ENCODE measurements at regions not wholly inside any gene's neighbourhood (a gene's known extent, or its start where the extent isn't known, plus 50 kb on each side); places are given as distances from the start of the nearest gene placed in this dataset.

- ChIA-PET CTCF (no interaction called here), POLR2A (ENCODE audit: unreplicated experiment) (no interaction called here)
- intact Hi-C loops (cut with micrococcal nuclease) (no loop called here), dilution Hi-C loops (cut with HindIII; ENCODE audit: low sequenced_read_pairs, unreplicated experiment) (no loop called here), in situ Hi-C loops (cut with MboI; ENCODE audit: low sequenced_read_pairs) (no loop called here)
- WGBS, 2 experiments (ENCODE audit: extremely low coverage in 2 of 2, insufficient read length in 1 of 2), result no CpG with 5 or more reads among the region's 1 CpG
- TF ChIP-seq POLR2A (IDR thresholded peaks at IDR 0.05; ENCODE audit: low read depth, low read length) (no peak), RAD21 (IDR thresholded peaks at IDR 0.05; ENCODE audit: low read length) (no peak), MXI1 (IDR thresholded peaks at IDR 0.05; ENCODE audit: borderline replicate concordance, low read depth, low read length) (no peak), USF2 (IDR thresholded peaks at IDR 0.05; ENCODE audit: low read depth, low read length) (no peak), RFX5 (IDR thresholded peaks at IDR 0.05; ENCODE audit: low read depth, low read length) (no peak), CHD1 (IDR thresholded peaks at IDR 0.05; ENCODE audit: low read depth, low read length) (no peak), MAZ (IDR thresholded peaks at IDR 0.05; ENCODE audit: borderline replicate concordance, low read depth, low read length) (no peak), SMC3 (IDR thresholded peaks at IDR 0.05; ENCODE audit: low read depth, low read length) (no peak), BHLHE40 (IDR thresholded peaks at IDR 0.05; ENCODE audit: low read depth, low read length) (no peak), NFE2L2 (IDR thresholded peaks at IDR 0.05; ENCODE audit: low read depth, low read length) (no peak), ELK1 (IDR thresholded peaks at IDR 0.05; ENCODE audit: borderline replicate concordance, low read depth, low read length) (no peak), CTCF (conservative IDR thresholded peaks at IDR 0.05; ENCODE audit: low read depth, low read length) (no peak), FOS (IDR thresholded peaks at IDR 0.05; ENCODE audit: low read depth, low read length) (no peak), RCOR1 (IDR thresholded peaks at IDR 0.05; ENCODE audit: insufficient replicate concordance, low read length) (no peak), CEBPB (IDR thresholded peaks at IDR 0.05; ENCODE audit: low read depth, low read length) (no peak), MAFK (IDR thresholded peaks at IDR 0.05; ENCODE audit: low read depth, low read length) (no peak)
- no peaks in the 10 kb centered on the region for H3K36me3 ChIP-seq (ENCODE audit: control insufficient read depth, insufficient read depth, low read length)
- no peak overlapping the region for H2BK120ac ChIP-seq (ENCODE audit: low read depth, low read length)
- H4K5ac ChIP-seq (ENCODE audit: low read depth, low read length), result no peak overlapping the region
- no peak overlapping the region for H3K56ac ChIP-seq (ENCODE audit: extremely low read depth, insufficient read depth, low read length)
- no peak overlapping the region for H3K9ac ChIP-seq (ENCODE audit: low read depth, low read length)
- H3K18ac ChIP-seq (ENCODE audit: low read depth, low read length), result no peak overlapping the region
- no peak overlapping the region for H2AK5ac ChIP-seq (ENCODE audit: low read depth, low read length)
- no peak overlapping the region for H2BK20ac ChIP-seq (ENCODE audit: low read depth, low read length)
- no peak overlapping the region for H3K27ac ChIP-seq (ENCODE audit: insufficient read depth, low read length)
- H3K4me1 ChIP-seq (ENCODE audit: control insufficient read depth, insufficient read depth, low read length), result no peaks in the 10 kb centered on the region
- no peak overlapping the region for H3K4me2 ChIP-seq (ENCODE audit: low read depth, low read length)
- no peak overlapping the region for H4K8ac ChIP-seq (ENCODE audit: low read depth in 2 of 2, low read length in 2 of 2)
- H3K9me1 ChIP-seq (ENCODE audit: insufficient read depth, low read length), result no peaks in the 10 kb centered on the region
- no peak overlapping the region for H2BK5ac ChIP-seq (ENCODE audit: low read depth, low read length, poor library complexity, severe bottlenecking)
- H3K4me3 ChIP-seq (ENCODE audit: insufficient read depth, low read depth, low read length), result no peak overlapping the region
- no peak overlapping the region for H2AK9ac ChIP-seq (replicated peaks; ENCODE audit: low read depth, low read length, poor library complexity)
- H3K27me3 ChIP-seq (ENCODE audit: control insufficient read depth, insufficient read depth, low read length), result peaks cover 6% of the 10 kb centered on the region
- no peak for DNase-seq
- no peak overlapping the region for H4K91ac ChIP-seq (ENCODE audit: insufficient read depth, low read depth, low read length)
- H3K23ac ChIP-seq (ENCODE audit: low read depth, low read length), result no peak overlapping the region
- no peaks in the 10 kb centered on the region for H3K9me3 ChIP-seq (ENCODE audit: control insufficient read depth, insufficient read depth, low read length)
- no peaks in the 10 kb centered on the region for H3K79me1 ChIP-seq (ENCODE audit: low read depth in 1 of 2, low read length in 2 of 2)
- BruUV-seq (replicated peaks), result no TSS peak
- H2AFZ ChIP-seq (replicated peaks; ENCODE audit: low read length, poor library complexity), result no peak overlapping the region
- H4K20me1 ChIP-seq (ENCODE audit: insufficient read depth, low read length), result no peaks in the 10 kb centered on the region
- H2BK15ac ChIP-seq (ENCODE audit: low read depth, low read length), result no peak overlapping the region
- no peak overlapping the region for H3K14ac ChIP-seq (replicated peaks; ENCODE audit: low read depth, low read length)
- H3K4ac ChIP-seq (ENCODE audit: low read depth, low read length), result no peak overlapping the region
- no peak for ATAC-seq (ENCODE audit: low read depth)
Measured at GRCh38 chr11:95372097-95372656, 141.2 kb upstream of the SESN3 start.

All from IMR-90 (cell line).